ENCODE measurements at regions not wholly inside any gene's neighbourhood (a gene's known extent, or its start where the extent isn't known, plus 50 kb on each side); places are given as distances from the start of the nearest gene placed in this dataset.

DNA sequence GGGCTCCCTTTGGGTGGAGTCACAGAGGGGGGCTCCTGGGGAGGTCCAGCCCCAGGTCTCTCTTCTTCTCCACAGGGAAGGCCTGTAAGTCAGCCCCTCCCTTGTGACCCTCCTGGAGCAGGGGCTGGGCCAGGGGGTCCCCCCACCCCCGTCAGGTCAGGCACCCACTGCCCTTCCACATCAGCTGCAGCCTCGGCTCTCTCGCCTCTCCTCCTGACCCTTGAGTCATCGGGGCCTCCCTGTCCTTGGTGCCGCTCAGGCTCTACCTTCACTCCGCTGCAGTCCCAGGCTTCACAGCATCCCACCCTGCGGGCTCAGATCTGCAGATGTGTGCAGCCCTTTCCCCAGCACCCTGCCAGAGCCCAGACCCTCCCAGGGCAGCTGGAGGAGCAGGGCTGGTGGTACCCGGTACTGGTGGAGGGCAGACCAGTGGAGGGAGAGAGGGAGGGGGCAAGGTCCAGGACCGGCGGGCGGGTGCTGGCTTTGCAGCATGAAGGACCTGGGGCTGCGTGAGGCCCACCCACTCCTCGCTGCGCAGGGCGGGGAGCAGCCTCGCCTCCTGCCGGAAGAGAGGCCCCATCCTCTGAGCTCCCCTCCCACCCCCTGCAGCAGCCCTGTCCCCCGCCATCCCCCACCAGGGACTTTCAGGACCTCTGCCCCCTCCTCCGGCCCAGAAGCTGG lies 117.1 kb downstream of the FAM53A start:
- TF ChIP-seq POLR2A (IDR thresholded peaks at IDR 0.05) = no peak
- TF ChIP-seq CTCF (IDR thresholded peaks at IDR 0.05) = no peak

All from Peyer's patch (tissue), 4 donors.